ENCODE measurements at regions not wholly inside any gene's neighbourhood (a gene's known extent, or its start where the extent isn't known, plus 50 kb on each side); places are given as distances from the start of the nearest gene placed in this dataset.

- DNase-seq (ENCODE audit: low read depth) = peak; percentile 23
Observed at GRCh38 chr7:10889266-10889898, 84.3 kb upstream of the PHF14 start.

GRCh38 chr7:10908600-10908999, 65.1 kb upstream of the PHF14 start:
- no peak for DNase-seq (ENCODE audit: low read depth)

GRCh38 chr7:10910447-10910846, 63.2 kb upstream of the PHF14 start:
- no peak for DNase-seq (ENCODE audit: low read depth)

GRCh38 chr7:10912077-10912476, 61.6 kb upstream of the PHF14 start:
- DNase-seq (ENCODE audit: low read depth) = no peak

- DNase-seq (ENCODE audit: low read depth) = no peak
Observed at GRCh38 chr7:10913457-10913856, 60.2 kb upstream of the PHF14 start.

- DNase-seq (ENCODE audit: low read depth) = no peak
Observed at GRCh38 chr7:10918093-10918590, 55.5 kb upstream of the PHF14 start.

GRCh38 chr7:10919923-10920322, 53.7 kb upstream of the PHF14 start:
- no peak for DNase-seq (ENCODE audit: low read depth)
